Upper lobe of left lung (tissue), 4 donors: ENCODE measurements at regions not wholly inside any gene's neighbourhood (a gene's known extent, or its start where the extent isn't known, plus 50 kb on each side); places are given as distances from the start of the nearest gene placed in this dataset.

Experiments
- CTCF ChIP-seq, 6 experiments: fragments of 450-650 bp in 4 of 6; fragments of 200-600 bp in 2 of 6; sonication (generic) in 2 of 6; IDR thresholded peaks; one replicate each; pipeline ENCODE4 v1.5.1; 2016 to 2019; ENCODE audit warnings: antibody characterized with exemption in 6 of 6
- EP300 ChIP-seq, 4 donors: sonication (generic); formaldehyde crosslinking; IDR thresholded peaks; one replicate each; pipeline ENCODE4 v1.5.1; 2017; ENCODE audit warnings: antibody characterized with exemption in 4 of 4, control low read depth in 2 of 4

GRCh38 chr17:71427801-71428200 lies 693.0 kb upstream of the SOX9 start:
- TF ChIP-seq CTCF (IDR thresholded peaks at IDR 0.05) (no peak), EP300 (IDR thresholded peaks at IDR 0.05) (no peak)
